Ovary (tissue), 7 donors: ENCODE measurements at regions not wholly inside any gene's neighbourhood (a gene's known extent, or its start where the extent isn't known, plus 50 kb on each side); places are given as distances from the start of the nearest gene placed in this dataset.
"Not testable (repeated sequence)": the region's sequence is repeated elsewhere in the genome, so short reads cannot be mapped to it uniquely, and the experiment has no call there.

ENCODE experiments used
- DNase-seq, 5 donors: peaks; one replicate each; pipeline ENCODE4 v3.0.0-alpha.2; 2019 to 2020
- H3K27ac ChIP-seq, 2 donors: fragments of 200-600 bp; one replicate each; pipeline versions ENCODE4 v1.5.1 to v1.8.0; 2019 to 2022
- H3K27me3 ChIP-seq: fragments of 200-600 bp; one replicate; pipeline ENCODE4 v1.8.0; 2022
- H3K36me3 ChIP-seq: fragments of 200-600 bp; sonication (generic); one replicate; pipeline ENCODE4 v1.5.1; 2019
- H3K4me1 ChIP-seq: one replicate; pipeline ENCODE4 v1.8.1; 2013; ENCODE audit warnings: mild to moderate bottlenecking, moderate library complexity; ENCODE audit not compliant: insufficient read depth
- H3K4me3 ChIP-seq: fragments of 200-600 bp; sonication (generic); one replicate; pipeline ENCODE4 v1.5.1; 2017
- H3K9me3 ChIP-seq, 2 donors: fragments of 200-600 bp in 1 of 2; sonication (generic) in 1 of 2; one replicate each; pipeline versions ENCODE4 v1.5.1 to v1.8.1; 2013 to 2019; ENCODE audit warnings: mild to moderate bottlenecking in 1 of 2, moderate library complexity in 1 of 2
- EP300 ChIP-seq: sonication (generic); formaldehyde crosslinking; IDR thresholded peaks from one replicate; pipeline ENCODE4 v1.6.1; 2017; ENCODE audit warnings: antibody characterized with exemption
- POLR2A ChIP-seq: fragments of 450-650 bp; IDR thresholded peaks from one replicate; pipeline ENCODE4 v1.6.1; 2017; ENCODE audit warnings: antibody characterized with exemption, mild to moderate bottlenecking, moderate library complexity
- WGBS, 3 donors: extraction: QIAGEN DNeasy Blood & Tissue Kit in 1 of 3; methylation state at CpG; one replicate each; pipeline versions ENCODE4 v1.1.5 to v1.1.7; 2013 to 2017; 5-methylcytosine and 5-hydroxymethylcytosine counted together
- intact Hi-C, 4 donors: fragments of 100-400 bp; cut with DNase I; formaldehyde crosslinking; loops; one replicate each; pipeline versions ENCODE4 v1.11.0 to v1.15.1; 2022 to 2023
- TF ChIP-seq, protein P1 (sequence below), 3 donors: fragments of 450-650 bp in 2 of 3; fragments of 200-600 bp in 1 of 3; IDR thresholded peaks; one replicate each; pipeline versions ENCODE4 v1.5.1 to v1.8.0; 2016 to 2022; ENCODE audit warnings: antibody characterized with exemption in 3 of 3, mild to moderate bottlenecking in 1 of 3
- donor health status: DM: no; HTN: no; CAD: no; lungs with moderate emphysema.
- donor health status: DM: no; HTN: no; CAD: no.
- donor health status: Bipolar disorder and iron deficiency.
- donor health status: DM: no; HTN: no; CAD: no.
- donor health status: DM: yes; HTN: yes; CAD: no.

DNA sequence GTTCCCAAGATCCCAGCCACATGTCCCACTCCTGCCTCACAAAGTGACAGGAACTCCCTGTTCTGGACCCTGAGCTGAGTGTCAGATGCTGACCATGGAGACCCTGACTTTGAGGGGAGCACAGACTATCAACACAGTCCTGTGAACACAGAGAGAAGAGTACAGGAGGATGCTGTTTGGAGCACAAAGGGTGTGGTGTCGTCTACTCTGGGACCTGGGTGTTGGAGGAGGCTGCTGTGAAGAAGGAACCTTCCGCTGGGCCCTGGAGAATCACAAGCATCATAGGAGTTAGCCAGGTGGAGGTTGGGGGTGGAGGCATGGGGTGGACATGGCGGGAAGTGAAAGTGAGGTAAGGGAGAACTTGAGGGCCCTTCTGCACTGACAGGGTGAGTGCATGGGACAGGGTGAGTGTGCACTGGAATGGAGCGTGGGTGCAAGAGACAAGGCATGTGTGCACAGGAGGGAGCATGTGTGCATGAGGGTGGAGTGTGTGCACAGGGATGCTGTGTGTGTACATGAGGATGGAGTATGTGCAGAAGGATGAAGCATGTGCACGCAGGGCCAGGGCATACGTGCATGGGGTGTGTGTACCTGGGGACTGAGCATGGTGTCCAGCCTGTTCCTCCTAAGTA is 70.7 kb upstream of the ANTXRL start:
- no peaks in the 10 kb centered on the region for H3K4me1 ChIP-seq
- H3K36me3 ChIP-seq = no peaks in the 10 kb centered on the region
- H3K27ac ChIP-seq = no peak overlapping the region
- intact Hi-C loops = no loop called here
- no peaks in the 10 kb centered on the region for H3K27me3 ChIP-seq
- TF ChIP-seq POLR2A (no peak), EP300 (no peak)
- TF ChIP-seq, protein P1, sequence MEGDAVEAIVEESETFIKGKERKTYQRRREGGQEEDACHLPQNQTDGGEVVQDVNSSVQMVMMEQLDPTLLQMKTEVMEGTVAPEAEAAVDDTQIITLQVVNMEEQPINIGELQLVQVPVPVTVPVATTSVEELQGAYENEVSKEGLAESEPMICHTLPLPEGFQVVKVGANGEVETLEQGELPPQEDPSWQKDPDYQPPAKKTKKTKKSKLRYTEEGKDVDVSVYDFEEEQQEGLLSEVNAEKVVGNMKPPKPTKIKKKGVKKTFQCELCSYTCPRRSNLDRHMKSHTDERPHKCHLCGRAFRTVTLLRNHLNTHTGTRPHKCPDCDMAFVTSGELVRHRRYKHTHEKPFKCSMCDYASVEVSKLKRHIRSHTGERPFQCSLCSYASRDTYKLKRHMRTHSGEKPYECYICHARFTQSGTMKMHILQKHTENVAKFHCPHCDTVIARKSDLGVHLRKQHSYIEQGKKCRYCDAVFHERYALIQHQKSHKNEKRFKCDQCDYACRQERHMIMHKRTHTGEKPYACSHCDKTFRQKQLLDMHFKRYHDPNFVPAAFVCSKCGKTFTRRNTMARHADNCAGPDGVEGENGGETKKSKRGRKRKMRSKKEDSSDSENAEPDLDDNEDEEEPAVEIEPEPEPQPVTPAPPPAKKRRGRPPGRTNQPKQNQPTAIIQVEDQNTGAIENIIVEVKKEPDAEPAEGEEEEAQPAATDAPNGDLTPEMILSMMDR (IDR thresholded peaks at IDR 0.05) = no peak
- 85 to 90% (median 87%) methylated on average over 6 of the region's 6 CpGs for WGBS, 3 donors
- no peaks in the 10 kb centered on the region for H3K9me3 ChIP-seq
- no peak overlapping the region for H3K4me3 ChIP-seq
- no peak for DNase-seq

- Histone ChIP-seq H3K4me1 (no peaks in the 10 kb centered on the region), H3K27me3 (no peaks in the 10 kb centered on the region), H3K27ac (no peak overlapping the region), H3K9me3 (no peaks in the 10 kb centered on the region), H3K36me3 (no peaks in the 10 kb centered on the region), H3K4me3 (no peak overlapping the region)
- intact Hi-C loops = no loop called here
- WGBS, 3 donors = 66 to 74% (median 66%) methylated on average over 17 of the region's 17 CpGs
- TF ChIP-seq, protein P1 (IDR thresholded peaks at IDR 0.05) = no peak
- TF ChIP-seq POLR2A (no peak), EP300 (no peak)
- no peak for DNase-seq
Measured at GRCh38 chr10:46216836-46217751, 69.7 kb upstream of the ANTXRL start.

GRCh38 chr10:46217752-46218453 is 68.9 kb upstream of the ANTXRL start:
- no peak for DNase-seq
- Histone ChIP-seq H3K4me1 (no peaks in the 10 kb centered on the region), H3K9me3 (no peaks in the 10 kb centered on the region), H3K27me3 (no peaks in the 10 kb centered on the region), H3K36me3 (no peaks in the 10 kb centered on the region), H3K4me3 (no peak overlapping the region), H3K27ac (no peak overlapping the region)
- 69 to 73% (median 69%) methylated on average over 6 of the region's 6 CpGs for WGBS, 3 donors
- intact Hi-C loops = no loop called here
- TF ChIP-seq EP300 (no peak), POLR2A (no peak)
- TF ChIP-seq, protein P1 (IDR thresholded peaks at IDR 0.05) = no peak

GRCh38 chr10:46218921-46219320 is 67.9 kb upstream of the ANTXRL start:
- Histone ChIP-seq H3K9me3 (no peaks in the 10 kb centered on the region), H3K27me3 (no peaks in the 10 kb centered on the region), H3K27ac (no peak overlapping the region), H3K36me3 (no peaks in the 10 kb centered on the region), H3K4me1 (no peaks in the 10 kb centered on the region), H3K4me3 (no peak overlapping the region)
- DNase-seq = no peak
- intact Hi-C loops = no loop called here
- WGBS, 3 donors = 23 to 32% (median 28%) methylated on average over 2 of the region's 2 CpGs
- TF ChIP-seq, protein P1 (IDR thresholded peaks at IDR 0.05) = no peak
- no peak for TF ChIP-seq EP300
- no peak for TF ChIP-seq POLR2A

DNA sequence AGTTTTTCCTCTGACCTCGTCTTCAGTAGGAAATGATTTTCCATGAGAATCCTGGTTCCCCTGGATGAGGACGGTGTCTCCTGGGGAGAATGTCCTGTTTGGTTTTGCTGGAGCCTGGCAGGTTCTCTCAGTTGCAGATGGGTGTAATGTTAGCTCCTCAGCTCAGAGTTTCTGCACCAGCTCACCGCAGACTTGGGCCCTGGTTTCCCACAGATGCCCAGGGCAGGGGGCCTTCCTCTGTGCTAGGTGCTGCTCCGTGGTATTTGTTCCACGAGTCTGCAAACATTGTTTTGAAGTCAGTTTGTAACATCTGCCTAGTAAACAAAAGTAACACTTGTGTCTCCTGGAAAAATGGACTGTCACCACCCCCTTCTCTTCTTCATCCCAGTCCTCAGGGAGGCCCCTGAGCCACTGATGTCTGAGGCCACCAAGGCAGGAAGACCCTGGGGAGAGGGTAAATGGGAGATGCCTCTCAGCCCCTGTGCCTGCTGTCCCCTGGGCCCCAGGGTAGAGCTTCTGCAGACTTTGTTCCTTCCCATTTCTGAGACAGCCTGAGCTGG is 67.3 kb upstream of the ANTXRL start:
- H3K9me3 ChIP-seq, H3K4me3 ChIP-seq, H3K36me3 ChIP-seq, intact Hi-C loops, H3K27me3 ChIP-seq, DNase-seq, H3K27ac ChIP-seq, H3K4me1 ChIP-seq: not testable (repeated sequence)
- WGBS, 3 donors = 67 to 72% (median 69%) methylated on average over 5 of the region's 5 CpGs
